HG02943 (cell line): ENCODE measurements at regions not wholly inside any gene's neighbourhood (a gene's known extent, or its start where the extent isn't known, plus 50 kb on each side); places are given as distances from the start of the nearest gene placed in this dataset.
A peak's percentile ranks its signal among the peaks of the same experiment; 100 is the strongest.

ENCODE experiments used
- ATAC-seq: cut with Tn5 transposase; IDR thresholded peaks from one replicate; pipeline ENCODE4 v1.9.1; 2021; ENCODE audit warnings: mild to moderate bottlenecking, low read depth, moderate library complexity; ENCODE audit not compliant: unreplicated experiment

GRCh38 chr2:183214680-183215079, 90.4 kb downstream of the NUP35 start:
- peak; percentile 73 for ATAC-seq

- no peak for ATAC-seq
Measured at GRCh38 chr2:183215917-183216316, 91.7 kb downstream of the NUP35 start.

- no peak for ATAC-seq
Measured at GRCh38 chr2:183219888-183220287, 95.6 kb downstream of the NUP35 start.

GRCh38 chr2:183222751-183223150, 98.5 kb downstream of the NUP35 start:
- no peak for ATAC-seq

GRCh38 chr2:183224948-183225347, 100.7 kb downstream of the NUP35 start:
- ATAC-seq, result no peak

GRCh38 chr2:183227176-183227575, 102.9 kb downstream of the NUP35 start:
- ATAC-seq, result no peak

- no peak for ATAC-seq
Measured at GRCh38 chr2:183229386-183229785, 105.1 kb downstream of the NUP35 start.

GRCh38 chr2:183232161-183232865, 108.1 kb downstream of the NUP35 start:
- no peak for ATAC-seq

- no peak for ATAC-seq
Measured at GRCh38 chr2:183242937-183243336, 118.7 kb downstream of the NUP35 start.

GRCh38 chr2:183243758-183244157, 119.5 kb downstream of the NUP35 start:
- ATAC-seq, result no peak

GRCh38 chr2:183244300-183244844, 120.1 kb downstream of the NUP35 start:
- ATAC-seq, result no peak

- no peak for ATAC-seq
Measured at GRCh38 chr2:183248866-183249567, 124.8 kb downstream of the NUP35 start.

- no peak for ATAC-seq
Measured at GRCh38 chr2:183250061-183250460, 125.8 kb downstream of the NUP35 start.

- no peak for ATAC-seq
Measured at GRCh38 chr2:183250472-183250871, 126.2 kb downstream of the NUP35 start.

- no peak for ATAC-seq
Measured at GRCh38 chr2:183253441-183254130, 129.3 kb downstream of the NUP35 start.

- no peak for ATAC-seq
Measured at GRCh38 chr2:183255411-183255810, 131.2 kb downstream of the NUP35 start.

- no peak for ATAC-seq
Measured at GRCh38 chr2:183259921-183260320, 135.7 kb downstream of the NUP35 start.

GRCh38 chr2:183260527-183260926, 136.3 kb downstream of the NUP35 start:
- no peak for ATAC-seq

GRCh38 chr2:183264890-183265535, 140.8 kb downstream of the NUP35 start:
- no peak for ATAC-seq

GRCh38 chr2:183267148-183267827, 143.0 kb downstream of the NUP35 start:
- ATAC-seq, result no peak
